Activated CD8-positive, alpha-beta memory T cell treated with anti-CD3 and anti-CD28 coated beads, Interleukin-2, amount 50 U/mL, for 1 hour (primary cell): ENCODE measurements at regions not wholly inside any gene's neighbourhood (a gene's known extent, or its start where the extent isn't known, plus 50 kb on each side); places are given as distances from the start of the nearest gene placed in this dataset.
"Not testable (repeated sequence)": the region's sequence is repeated elsewhere in the genome, so short reads cannot be mapped to it uniquely, and the experiment has no call there.

ENCODE experiments used
- DNase-seq: peaks from one replicate; pipeline ENCODE4 v3.0.0-alpha.2; 2020; ENCODE audit errors: extremely low read depth

DNA sequence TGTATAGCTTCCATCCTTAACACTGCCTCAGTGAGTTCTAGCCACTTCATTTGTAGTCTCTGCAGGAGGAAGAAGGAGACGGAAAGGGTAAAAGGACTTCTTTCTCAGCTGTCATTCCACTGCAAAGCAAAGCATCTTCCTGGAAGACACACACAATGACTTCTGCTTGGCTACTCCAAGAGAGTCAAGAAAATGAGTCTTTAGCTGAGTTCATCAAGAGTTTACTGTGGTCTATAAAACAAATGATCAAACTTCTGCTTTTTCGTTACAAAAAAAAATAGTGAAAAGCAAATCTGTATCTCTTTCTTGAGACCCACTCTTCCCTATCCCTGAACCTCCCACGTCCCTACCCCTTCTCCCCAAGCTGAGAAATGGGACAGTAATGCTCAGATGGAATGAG is 205.0 kb upstream of the AHR start:
- no peak for DNase-seq

DNA sequence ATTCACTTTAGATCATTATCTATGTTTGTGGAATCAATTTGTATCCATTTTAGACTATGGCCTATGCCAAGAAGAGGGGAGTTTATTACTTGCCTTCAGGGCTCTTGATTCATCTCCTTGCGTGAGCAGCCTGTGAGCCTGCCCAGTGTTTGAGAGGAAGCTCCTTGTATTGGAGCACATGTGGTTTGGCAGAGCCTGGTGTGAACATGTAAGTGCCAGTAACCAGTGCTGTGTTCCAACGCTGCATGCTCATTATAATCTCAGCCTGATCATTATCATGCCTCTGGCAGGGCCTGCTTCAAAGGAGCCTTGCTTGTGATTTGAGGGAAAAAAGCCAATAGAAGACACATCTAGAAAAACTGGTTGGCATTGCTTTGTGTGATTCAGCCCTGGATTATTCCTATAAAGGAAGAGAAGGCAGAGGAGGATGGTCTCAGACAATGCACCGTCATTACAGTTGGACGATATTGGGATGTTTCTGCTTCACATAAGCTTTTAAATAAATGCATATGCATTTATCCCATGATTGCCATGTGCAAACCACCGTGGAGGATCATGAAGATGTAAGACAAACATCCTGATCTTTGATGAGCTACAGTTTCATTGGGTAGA is 203.4 kb upstream of the AHR start:
- no peak for DNase-seq

DNA sequence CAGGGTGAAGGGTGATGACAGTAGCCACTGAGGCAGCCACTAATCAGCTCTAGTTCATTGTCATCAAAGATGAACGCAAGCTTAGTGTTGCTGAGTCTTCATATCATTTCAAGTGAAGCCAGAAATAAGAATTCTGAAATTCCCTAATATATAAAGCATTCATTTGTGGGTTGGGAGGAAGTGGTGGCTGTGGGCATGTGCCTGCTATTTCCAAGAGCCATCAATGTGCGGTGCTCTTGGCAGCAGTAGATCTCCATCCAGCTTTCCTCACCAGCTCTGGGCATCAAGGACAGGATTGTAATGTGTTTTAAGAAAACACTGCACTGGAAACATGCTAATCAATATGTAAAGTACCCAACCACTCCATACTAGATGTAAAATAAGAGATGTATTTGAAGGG is 202.5 kb upstream of the AHR start:
- DNase-seq: no peak

- no peak for DNase-seq
Measured at GRCh38 chr7:17097668-17098297, 200.7 kb upstream of the AHR start.

- no peak for DNase-seq
Measured at GRCh38 chr7:17098515-17098914, 199.9 kb upstream of the AHR start.

DNA sequence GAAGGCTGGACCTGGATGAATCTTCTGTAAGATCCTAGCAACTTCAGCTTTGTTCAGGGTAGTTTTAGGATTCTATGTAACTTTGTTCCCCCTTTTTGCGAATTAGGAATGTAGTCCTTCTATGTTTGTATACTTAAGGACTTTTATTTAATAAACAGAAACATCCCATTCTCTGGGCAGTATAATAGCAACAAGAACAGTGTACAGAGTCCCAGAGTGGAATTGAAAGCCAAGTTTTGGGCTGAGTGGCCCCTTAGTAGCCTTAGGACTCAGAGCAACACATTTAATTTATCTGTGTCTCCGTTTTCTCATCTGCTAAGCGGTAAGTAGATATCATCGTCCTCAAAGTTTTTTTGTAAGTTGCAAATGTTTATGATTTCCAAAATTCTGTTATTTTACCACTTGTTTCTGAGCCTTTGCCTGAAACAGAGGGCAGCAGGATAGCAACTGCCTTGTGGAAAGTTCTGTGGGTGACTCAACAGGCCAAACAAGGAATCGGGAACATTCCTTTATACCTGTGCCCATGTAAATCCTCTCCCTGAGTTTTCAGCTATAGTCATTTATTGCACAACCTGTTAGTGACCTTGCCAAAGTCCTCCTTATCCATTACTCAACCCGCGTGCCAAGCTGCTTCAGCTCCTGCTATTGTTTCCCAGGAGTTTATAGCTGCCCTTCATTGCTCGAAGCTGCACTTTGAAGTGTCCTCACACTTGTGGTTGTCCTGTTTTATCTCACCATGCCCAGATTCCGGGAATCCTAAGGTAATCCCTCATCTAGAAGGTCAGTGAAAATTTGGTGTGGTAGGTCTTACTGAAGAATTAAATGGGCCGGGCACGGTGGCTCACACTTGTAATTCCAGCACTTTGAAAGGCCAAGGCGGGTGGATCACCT is 199.1 kb upstream of the AHR start:
- no peak for DNase-seq

- DNase-seq: not testable (repeated sequence)
Measured at GRCh38 chr7:17099974-17100509, 198.4 kb upstream of the AHR start.

- DNase-seq: no peak
Measured at GRCh38 chr7:17101207-17101696, 197.2 kb upstream of the AHR start.

GRCh38 chr7:17103170-17103569 is 195.3 kb upstream of the AHR start:
- DNase-seq: no peak

DNA sequence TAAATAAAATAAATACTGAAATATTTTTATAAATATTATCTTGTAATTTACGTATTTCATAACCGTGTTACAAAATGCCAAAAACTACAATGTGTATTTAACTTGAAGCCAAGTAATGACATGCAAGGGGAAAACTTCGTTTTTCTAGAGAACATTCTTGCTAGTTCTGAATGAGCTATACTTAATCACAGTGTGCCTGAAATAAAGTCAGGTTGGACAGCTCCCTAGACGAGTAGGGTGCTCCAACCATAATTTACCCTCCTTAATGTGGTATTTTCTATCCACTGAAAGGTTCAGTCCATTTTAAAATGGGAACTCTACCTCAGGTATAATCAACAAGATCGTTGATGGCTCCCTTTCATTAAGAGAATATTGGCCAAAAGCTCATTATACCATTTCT is 194.5 kb upstream of the AHR start:
- DNase-seq: no peak

- no peak for DNase-seq
Measured at GRCh38 chr7:17104419-17104818, 194.0 kb upstream of the AHR start.

GRCh38 chr7:17105701-17106100 is 192.8 kb upstream of the AHR start:
- no peak for DNase-seq

GRCh38 chr7:17108049-17108584 is 190.3 kb upstream of the AHR start:
- DNase-seq: no peak

DNA sequence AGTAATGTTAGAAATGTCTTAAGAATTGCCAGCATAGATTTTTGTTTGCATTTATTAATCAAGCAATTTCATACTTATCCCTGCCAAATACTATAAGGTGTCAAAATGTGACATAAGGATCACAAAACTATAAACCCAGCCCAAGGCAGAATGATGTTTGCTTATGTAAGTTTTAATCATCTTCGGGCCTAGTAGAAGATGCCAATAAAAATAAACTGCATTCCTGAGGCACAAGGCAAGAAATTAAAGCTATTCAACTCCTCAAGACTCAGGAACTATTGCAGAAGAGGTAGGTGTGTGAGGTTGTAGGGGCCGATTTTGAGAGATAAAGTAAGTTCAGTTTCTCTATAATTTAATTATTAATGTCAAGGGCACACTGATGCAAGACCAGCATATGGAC is 189.4 kb upstream of the AHR start:
- no peak for DNase-seq

GRCh38 chr7:17113770-17114169 is 184.7 kb upstream of the AHR start:
- not testable (repeated sequence) for DNase-seq

DNA sequence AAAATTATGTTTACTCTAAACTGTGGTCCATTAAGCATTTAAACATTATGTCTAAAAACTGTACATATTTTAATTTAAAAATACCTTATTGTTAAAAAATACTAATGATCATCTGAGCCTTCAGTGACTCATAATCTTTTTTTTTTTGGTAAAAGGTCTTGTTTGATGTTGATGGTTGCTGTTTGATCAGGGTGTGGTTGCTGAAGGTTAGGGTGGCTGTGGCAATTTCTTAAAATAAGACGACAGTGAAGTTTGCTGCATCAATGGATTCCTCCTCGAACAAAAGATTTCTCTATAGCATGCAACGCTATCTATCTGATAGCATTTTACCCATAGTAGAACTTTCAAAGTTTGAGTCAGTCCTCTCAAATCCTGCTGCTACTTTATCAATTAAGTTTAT is 180.0 kb upstream of the AHR start:
- DNase-seq: no peak

GRCh38 chr7:17120756-17121155 is 177.7 kb upstream of the AHR start:
- DNase-seq: no peak

GRCh38 chr7:17121671-17122070 is 176.8 kb upstream of the AHR start:
- DNase-seq: no peak

DNA sequence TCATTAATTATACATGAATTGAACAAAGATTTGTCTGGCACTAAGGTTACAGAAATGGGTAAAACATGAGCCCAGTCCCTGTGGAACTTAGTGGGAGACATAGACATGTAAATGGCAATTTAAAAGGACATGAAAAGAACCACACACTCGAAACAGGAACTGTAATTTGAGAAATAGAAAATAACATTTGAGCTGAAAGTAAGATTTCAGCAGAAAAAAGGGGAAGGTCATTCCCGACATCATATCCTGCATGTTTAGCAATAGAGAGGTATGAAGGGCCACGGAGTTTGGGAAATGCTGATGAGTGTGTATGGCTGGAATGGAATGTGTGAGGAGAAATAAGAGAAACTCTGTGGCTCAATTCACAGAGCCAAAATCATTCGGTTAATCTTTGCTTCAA is 175.4 kb upstream of the AHR start:
- no peak for DNase-seq

GRCh38 chr7:17126413-17127268 is 171.8 kb upstream of the AHR start:
- no peak for DNase-seq

DNA sequence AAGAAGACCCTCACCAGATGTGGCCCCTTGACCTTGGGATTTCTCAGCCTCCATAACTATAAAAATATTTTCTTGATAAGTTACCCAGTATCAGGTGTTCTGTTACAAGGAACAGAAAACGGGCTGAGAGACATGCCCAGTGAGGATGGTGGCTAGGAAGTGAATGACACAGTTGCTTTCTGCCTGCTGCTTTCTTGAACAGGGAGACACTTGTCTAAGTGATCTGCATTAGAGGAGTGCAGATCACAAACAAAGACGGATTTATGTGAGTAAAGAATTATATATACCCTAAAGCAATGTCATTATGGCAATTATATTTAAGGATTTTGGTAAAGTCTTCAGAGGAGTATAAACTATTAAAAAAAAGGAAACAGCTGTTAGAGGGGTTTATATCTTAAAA is 169.2 kb upstream of the AHR start:
- no peak for DNase-seq
